Stomach (tissue), 4 donors: ENCODE measurements at regions not wholly inside any gene's neighbourhood (a gene's known extent, or its start where the extent isn't known, plus 50 kb on each side); places are given as distances from the start of the nearest gene placed in this dataset.

ENCODE experiments used
- POLR2A ChIP-seq, 4 donors: fragments of 450-650 bp; IDR thresholded peaks; one replicate each; pipeline ENCODE4 v1.6.1; 2016; ENCODE audit warnings: antibody characterized with exemption in 4 of 4, control low read depth in 2 of 4, mild to moderate bottlenecking in 1 of 4, moderate library complexity in 1 of 4
- TF ChIP-seq, protein P1 (sequence below), 7 experiments: fragments of 450-650 bp in 4 of 7; fragments of 200-600 bp in 3 of 7; sonication (generic) in 3 of 7; IDR thresholded peaks; one replicate each; pipeline ENCODE4 v1.5.1; 2016 to 2019; ENCODE audit warnings: antibody characterized with exemption in 7 of 7, control low read depth in 2 of 7, mild to moderate bottlenecking in 1 of 7

DNA sequence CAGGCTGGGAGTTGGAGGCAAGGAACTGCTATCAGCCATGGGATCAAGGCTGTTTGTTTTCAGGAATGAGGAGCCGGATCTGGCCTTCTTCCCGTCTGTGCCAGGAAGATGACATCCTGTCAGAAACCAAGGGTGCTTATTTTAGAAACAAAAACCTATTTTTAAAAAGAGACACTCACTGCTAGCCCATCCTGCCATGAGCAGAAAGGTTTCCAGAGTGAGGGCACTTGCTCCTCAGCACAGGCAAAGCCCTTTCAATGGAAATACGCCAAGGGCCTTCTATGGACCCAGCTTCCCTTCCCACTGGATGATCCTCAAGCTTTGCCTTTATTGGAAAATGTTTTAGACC, 132.6 kb upstream of the FSTL4 start:
- TF ChIP-seq, protein P1, sequence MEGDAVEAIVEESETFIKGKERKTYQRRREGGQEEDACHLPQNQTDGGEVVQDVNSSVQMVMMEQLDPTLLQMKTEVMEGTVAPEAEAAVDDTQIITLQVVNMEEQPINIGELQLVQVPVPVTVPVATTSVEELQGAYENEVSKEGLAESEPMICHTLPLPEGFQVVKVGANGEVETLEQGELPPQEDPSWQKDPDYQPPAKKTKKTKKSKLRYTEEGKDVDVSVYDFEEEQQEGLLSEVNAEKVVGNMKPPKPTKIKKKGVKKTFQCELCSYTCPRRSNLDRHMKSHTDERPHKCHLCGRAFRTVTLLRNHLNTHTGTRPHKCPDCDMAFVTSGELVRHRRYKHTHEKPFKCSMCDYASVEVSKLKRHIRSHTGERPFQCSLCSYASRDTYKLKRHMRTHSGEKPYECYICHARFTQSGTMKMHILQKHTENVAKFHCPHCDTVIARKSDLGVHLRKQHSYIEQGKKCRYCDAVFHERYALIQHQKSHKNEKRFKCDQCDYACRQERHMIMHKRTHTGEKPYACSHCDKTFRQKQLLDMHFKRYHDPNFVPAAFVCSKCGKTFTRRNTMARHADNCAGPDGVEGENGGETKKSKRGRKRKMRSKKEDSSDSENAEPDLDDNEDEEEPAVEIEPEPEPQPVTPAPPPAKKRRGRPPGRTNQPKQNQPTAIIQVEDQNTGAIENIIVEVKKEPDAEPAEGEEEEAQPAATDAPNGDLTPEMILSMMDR (IDR thresholded peaks at IDR 0.05) = no peak
- no peak for TF ChIP-seq POLR2A (IDR thresholded peaks at IDR 0.05)
